ENCODE measurements at regions not wholly inside any gene's neighbourhood (a gene's known extent, or its start where the extent isn't known, plus 50 kb on each side); places are given as distances from the start of the nearest gene placed in this dataset.
"Not testable (repeated sequence)": the region's sequence is repeated elsewhere in the genome, so short reads cannot be mapped to it uniquely, and the experiment has no call there.

DNA sequence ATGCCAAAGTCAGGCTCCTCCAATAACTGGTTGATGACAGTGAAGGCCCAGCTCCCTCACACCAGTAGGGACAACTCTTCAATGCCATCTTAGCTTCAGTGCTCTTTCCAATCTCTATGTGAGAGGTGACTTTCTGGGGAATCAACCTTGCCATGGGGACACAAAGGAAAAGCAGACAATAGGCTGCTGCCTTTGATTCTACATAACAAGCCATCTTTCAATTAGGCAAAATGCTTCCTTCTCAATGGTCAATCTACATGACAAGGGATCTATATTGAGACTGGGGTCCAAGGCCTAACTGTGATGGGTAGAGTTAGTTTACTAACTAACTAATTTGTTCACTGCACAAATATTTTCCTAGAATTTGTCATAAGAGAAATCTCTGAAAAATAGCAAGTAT, 1417.5 kb upstream of the SEL1L start (continued):
- TF ChIP-seq REST (IDR thresholded peaks at IDR 0.05) (no peak), POLR2A (IDR thresholded peaks at IDR 0.05; ENCODE audit: low read length) (no peak)

GRCh38 chr14:82963756-82964155, 1430.1 kb upstream of the SEL1L start:
- no peak overlapping the region for H3K4me2 ChIP-seq
- ATAC-seq (no peak), FAIRE-seq (no peak), DNase-seq (ENCODE audit: low read depth in 1 of 2, low spot score in 1 of 2) (no peak)
- no peaks in the 10 kb centered on the region; the same call in 2 of the 3 replicates for H3K9me3 ChIP-seq
- TF ChIP-seq, protein P1, sequence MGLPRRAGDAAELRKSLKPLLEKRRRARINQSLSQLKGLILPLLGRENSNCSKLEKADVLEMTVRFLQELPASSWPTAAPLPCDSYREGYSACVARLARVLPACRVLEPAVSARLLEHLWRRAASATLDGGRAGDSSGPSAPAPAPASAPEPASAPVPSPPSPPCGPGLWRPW (IDR thresholded peaks at IDR 0.05), result no peak
- no peak for TF ChIP-seq TFCP2L1 (CRISPR knock-in tag; IDR thresholded peaks at IDR 0.05)
- TF ChIP-seq BHLHE40 (IDR thresholded peaks at IDR 0.05; ENCODE audit: low read depth, low read length), result no peak
- TF ChIP-seq RARB (CRISPR knock-in tag; IDR thresholded peaks at IDR 0.05), result no peak
- WGBS (ENCODE audit: missing lambda C conversion rate), result 38% methylated on average over 2 of the region's 2 CpGs
- no peaks in the 10 kb centered on the region for H3K4me1 ChIP-seq
- no peak overlapping the region for H3K4me3 ChIP-seq
- ChIA-PET POLR2A (no interaction called here), CTCF (no interaction called here)
- H3K27ac ChIP-seq, result no peak overlapping the region

- POLR2A ChIA-PET, result no interaction called here
- no peak for ATAC-seq
- TF ChIP-seq NFE2L2 (conservative IDR thresholded peaks at IDR 0.05; ENCODE audit: low read length) (no peak), FOSB (CRISPR knock-in tag; IDR thresholded peaks at IDR 0.05) (no peak), SREBF2 (IDR thresholded peaks at IDR 0.05) (no peak), CHD4 (IDR thresholded peaks at IDR 0.05; ENCODE audit: borderline replicate concordance) (no peak), ATOH8 (CRISPR knock-in tag; IDR thresholded peaks at IDR 0.05; ENCODE audit: low read depth) (no peak), GATA3 (IDR thresholded peaks at IDR 0.05; ENCODE audit: borderline replicate concordance) (no peak), TFCP2L1 (CRISPR knock-in tag; IDR thresholded peaks at IDR 0.05) (no peak), JUNB (IDR thresholded peaks at IDR 0.05) (no peak), RFX5 (IDR thresholded peaks at IDR 0.05) (no peak), CHD2 (IDR thresholded peaks at IDR 0.05; ENCODE audit: low read length, partially characterized antibody) (no peak), EP300 (IDR thresholded peaks at IDR 0.05) (no peak)
- TF ChIP-seq, protein P2, sequence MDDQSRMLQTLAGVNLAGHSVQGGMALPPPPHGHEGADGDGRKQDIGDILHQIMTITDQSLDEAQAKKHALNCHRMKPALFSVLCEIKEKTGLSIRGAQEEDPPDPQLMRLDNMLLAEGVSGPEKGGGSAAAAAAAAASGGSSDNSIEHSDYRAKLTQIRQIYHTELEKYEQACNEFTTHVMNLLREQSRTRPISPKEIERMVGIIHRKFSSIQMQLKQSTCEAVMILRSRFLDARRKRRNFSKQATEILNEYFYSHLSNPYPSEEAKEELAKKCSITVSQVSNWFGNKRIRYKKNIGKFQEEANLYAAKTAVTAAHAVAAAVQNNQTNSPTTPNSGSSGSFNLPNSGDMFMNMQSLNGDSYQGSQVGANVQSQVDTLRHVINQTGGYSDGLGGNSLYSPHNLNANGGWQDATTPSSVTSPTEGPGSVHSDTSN (IDR thresholded peaks at IDR 0.05), result no peak
- no peak for FAIRE-seq
- H3K9me3 ChIP-seq, result no peaks in the 10 kb centered on the region
- CTCF ChIA-PET, result no interaction called here
- no peak overlapping the region for H3K27ac ChIP-seq
- H3K4me1 ChIP-seq, result no peaks in the 10 kb centered on the region
- 2% methylated on average over 5 of the region's 5 CpGs for WGBS (ENCODE audit: missing lambda C conversion rate)
- DNase-seq (ENCODE audit: low read depth in 1 of 2, low spot score in 1 of 2), result no peak
- H3K4me3 ChIP-seq, result no peak overlapping the region
- H3K4me2 ChIP-seq, result no peak overlapping the region
These were observed 1454.0 kb upstream of the SEL1L start for GRCh38 chr14:82987502-82988124.

GRCh38 chr14:82994547-82994946, 1460.9 kb upstream of the SEL1L start:
- H3K4me1 ChIP-seq; POLR2A ChIA-PET; H3K27ac ChIP-seq; H3K9me3 ChIP-seq; H3K4me3 ChIP-seq; FAIRE-seq; DNase-seq (ENCODE audit: low read depth in 1 of 2, low spot score in 1 of 2); CTCF ChIA-PET; H3K4me2 ChIP-seq; ATAC-seq: not testable (repeated sequence)
- 38% methylated on average over 8 of the region's 8 CpGs for WGBS (ENCODE audit: missing lambda C conversion rate)
